ENCODE measurements at regions not wholly inside any gene's neighbourhood (a gene's known extent, or its start where the extent isn't known, plus 50 kb on each side); places are given as distances from the start of the nearest gene placed in this dataset.

GRCh38 chrY:15648198-15648597 is 1123.9 kb downstream of the NLGN4Y start:
- DNase-seq (ENCODE audit: low read depth), result no peak

GRCh38 chrY:15650056-15650455 is 1125.7 kb downstream of the NLGN4Y start:
- no peak for DNase-seq (ENCODE audit: low read depth)

GRCh38 chrY:15688531-15688930 is 1164.2 kb downstream of the NLGN4Y start:
- DNase-seq (ENCODE audit: low read depth), result no peak

- no peak for DNase-seq (ENCODE audit: low read depth)
These were observed 1165.7 kb downstream of the NLGN4Y start for GRCh38 chrY:15689994-15690393.

DNA sequence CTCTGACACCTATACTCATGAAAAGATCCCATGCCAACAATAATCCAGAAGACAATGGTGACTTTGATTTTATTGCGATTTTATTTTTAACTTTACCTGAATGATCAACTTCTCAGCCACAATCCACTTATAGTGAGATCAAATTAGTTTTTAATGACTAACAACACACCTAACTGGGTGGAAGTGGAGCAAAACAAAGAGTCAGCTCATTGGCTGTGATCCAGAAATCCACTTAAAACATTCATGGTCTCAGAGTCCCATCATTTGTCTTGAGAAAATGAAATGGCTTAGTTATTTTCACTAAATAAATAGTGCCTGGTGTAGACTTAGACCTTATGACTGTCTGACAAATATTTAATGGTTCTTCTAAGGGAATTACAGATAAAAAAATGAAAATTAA is 1177.8 kb downstream of the NLGN4Y start:
- DNase-seq (ENCODE audit: low read depth), result no peak

- DNase-seq (ENCODE audit: low read depth), result no peak
These were observed 1180.6 kb downstream of the NLGN4Y start for GRCh38 chrY:15704906-15705305.

- DNase-seq (ENCODE audit: low read depth), result no peak
These were observed 1225.5 kb downstream of the NLGN4Y start for GRCh38 chrY:15749533-15750433.

DNA sequence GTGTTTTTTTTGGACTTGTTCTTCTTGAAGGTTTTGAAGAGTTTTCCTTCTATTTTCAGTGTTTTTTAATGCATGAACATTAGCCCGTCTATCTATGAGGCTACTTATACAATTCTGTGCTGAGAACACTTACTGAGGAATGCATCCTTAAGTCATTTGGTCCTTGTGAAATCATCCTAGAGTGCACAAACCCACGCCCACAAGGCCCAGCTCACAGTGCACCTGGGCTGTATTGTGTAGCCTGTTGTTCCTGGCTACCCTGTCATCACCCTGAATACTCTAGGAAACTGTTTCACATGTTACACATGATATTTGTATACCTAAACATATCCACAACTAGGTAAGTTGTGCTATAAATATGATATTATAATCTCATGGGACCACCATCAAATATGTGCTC is 1226.7 kb downstream of the NLGN4Y start:
- no peak for DNase-seq (ENCODE audit: low read depth)

DNA sequence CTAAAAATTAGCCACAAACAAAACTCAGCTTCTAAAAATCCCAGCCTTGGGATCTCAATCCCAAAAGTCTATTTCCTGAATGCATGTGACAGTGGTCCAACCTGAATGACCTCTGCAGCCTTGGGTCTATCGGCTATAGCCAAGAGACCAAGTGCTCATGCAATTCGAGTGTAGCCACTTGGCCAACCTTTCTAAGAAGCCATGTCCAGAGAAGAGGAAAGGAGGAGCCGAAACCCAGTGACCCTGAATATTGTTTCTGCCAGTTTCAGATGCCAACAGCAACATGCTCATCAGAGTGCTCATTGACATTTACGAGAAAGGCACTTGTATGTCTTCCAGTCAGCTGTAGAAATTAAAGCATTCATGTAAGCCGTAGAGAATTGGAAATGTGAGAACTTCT is 1231.9 kb downstream of the NLGN4Y start:
- DNase-seq (ENCODE audit: low read depth), result no peak

DNA sequence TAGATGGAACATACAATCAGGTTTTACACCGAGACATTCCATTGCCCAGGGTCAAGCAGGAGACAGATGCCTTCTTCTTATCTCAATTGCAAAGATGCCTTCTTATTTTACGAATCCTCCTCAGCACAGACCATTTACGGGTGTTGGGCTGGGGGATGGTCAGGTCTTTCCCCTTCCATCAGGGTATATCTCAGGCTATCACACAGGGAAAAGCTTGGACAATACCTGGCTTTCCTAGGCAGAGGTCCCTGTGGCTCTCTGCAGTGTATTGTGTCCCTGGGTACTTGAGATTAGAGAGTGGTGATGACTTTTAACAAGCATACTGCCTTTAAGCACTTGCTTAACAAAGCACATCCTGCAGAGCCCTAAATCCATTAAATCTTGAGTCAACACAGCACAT is 1249.2 kb downstream of the NLGN4Y start:
- no peak for DNase-seq (ENCODE audit: low read depth)

DNA sequence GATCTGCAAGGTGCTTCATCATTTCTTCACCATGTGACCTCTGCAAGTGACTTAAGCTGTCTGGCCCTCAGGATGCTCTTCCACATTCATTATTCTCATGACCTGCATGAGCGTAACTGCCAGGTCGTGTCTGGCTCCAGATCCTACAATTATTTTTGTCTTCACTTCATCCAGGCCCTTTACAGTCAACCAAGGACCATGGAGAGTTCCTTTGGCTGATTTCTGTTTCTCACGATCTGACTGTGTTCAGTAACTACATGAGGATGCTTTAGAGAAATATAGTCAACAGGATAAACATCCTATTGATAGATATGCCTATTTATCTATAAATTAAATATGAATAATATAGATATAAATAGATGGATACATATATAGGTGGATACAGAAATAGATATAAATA is 1251.6 kb downstream of the NLGN4Y start:
- no peak for DNase-seq (ENCODE audit: low read depth)

GRCh38 chrY:15779891-15780290 is 1255.6 kb downstream of the NLGN4Y start:
- no peak for DNase-seq (ENCODE audit: low read depth)

DNA sequence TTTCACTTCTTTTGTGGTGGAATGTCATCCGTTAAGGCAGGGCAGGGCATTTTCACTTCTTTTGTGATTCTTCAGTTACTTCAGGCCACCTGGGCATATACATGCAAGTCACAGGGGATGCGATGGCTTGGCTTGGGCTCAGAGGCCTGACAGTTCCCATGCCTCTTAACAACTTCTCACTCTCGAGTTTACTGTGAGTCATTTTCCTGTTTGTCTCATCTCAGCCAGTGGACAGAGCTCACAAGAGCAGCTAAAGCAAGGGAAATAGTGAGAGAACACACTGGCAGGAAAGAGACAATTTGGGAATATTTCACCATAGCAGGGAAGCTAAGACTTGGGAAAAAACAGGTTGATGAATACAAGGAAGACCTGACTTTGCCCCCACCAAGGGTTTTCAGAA is 1275.7 kb downstream of the NLGN4Y start:
- no peak for DNase-seq (ENCODE audit: low read depth)

DNA sequence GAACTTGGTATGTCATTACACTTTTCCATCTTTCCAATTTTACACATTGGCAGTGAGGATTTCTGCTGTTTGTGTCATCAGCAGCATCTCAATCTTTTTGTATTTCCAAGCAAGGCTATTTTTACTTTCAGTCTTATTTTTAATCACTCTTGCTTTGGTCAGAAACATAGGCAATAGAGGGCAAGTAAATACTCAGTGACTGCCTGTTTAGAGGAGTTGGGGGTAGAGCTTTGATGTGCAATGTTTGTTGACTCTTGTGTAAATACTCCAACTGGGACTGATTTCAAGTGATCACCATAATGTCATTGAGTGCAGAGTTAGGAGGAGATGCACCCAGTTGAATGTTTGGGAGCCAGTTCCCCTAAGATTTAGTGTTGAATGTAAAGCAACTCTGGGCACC is 1281.7 kb downstream of the NLGN4Y start:
- DNase-seq (ENCODE audit: low read depth), result no peak

DNA sequence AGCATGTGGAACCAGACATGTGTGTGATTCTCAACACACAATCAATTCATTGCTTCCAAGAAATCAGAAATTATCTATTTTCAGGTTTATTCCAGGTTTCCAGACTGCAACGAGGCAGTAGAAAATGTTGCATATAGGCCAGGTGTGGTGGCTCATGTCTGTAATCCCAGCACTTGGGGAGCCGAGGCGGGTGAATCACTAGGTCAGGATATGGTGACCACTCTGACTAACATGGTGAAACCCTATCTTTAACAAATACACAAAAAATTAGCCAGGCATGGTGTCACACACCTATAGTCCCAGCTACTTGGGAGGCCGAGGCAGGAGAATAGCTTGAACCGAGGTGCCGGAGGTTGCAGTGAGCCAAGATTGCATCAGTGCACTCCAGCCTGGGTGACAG is 1289.9 kb downstream of the NLGN4Y start:
- no peak for DNase-seq (ENCODE audit: low read depth)
